PFSK-1 (cell line): ENCODE measurements at regions not wholly inside any gene's neighbourhood (a gene's known extent, or its start where the extent isn't known, plus 50 kb on each side); places are given as distances from the start of the nearest gene placed in this dataset.

ENCODE experiments used
- FOXP2 ChIP-seq: optimal IDR thresholded peaks from 2 replicates; pipeline ENCODE3; 2011; ENCODE audit warnings: borderline replicate concordance, control low read depth, inconsistent platforms; ENCODE audit not compliant: insufficient read depth; ENCODE audit errors: extremely low read length, extremely low read depth
- POLR2AphosphoS5 ChIP-seq: IDR thresholded peaks from 2 replicates; pipeline ENCODE4 v1.6.1; 2012; ENCODE audit warnings: low read depth, mild to moderate bottlenecking, control low read depth, low read length, moderate library complexity
- SIN3A ChIP-seq: IDR thresholded peaks from 2 replicates; pipeline ENCODE4 v1.6.1; 2012; ENCODE audit warnings: mild to moderate bottlenecking, low read length, moderate library complexity, borderline replicate concordance; ENCODE audit not compliant: insufficient read depth
- TAF1 ChIP-seq: IDR thresholded peaks from 2 replicates; pipeline ENCODE4 v1.6.1; 2012; ENCODE audit warnings: low read length, control low read depth, borderline replicate concordance; ENCODE audit not compliant: insufficient read depth
- TF ChIP-seq, protein P1 (sequence below), 2 experiments: IDR thresholded peaks; 2 replicates each; pipeline versions ENCODE4 v1.6.1 to v1.8.0; 2011 to 2012; ENCODE audit warnings: low read depth in 2 of 2, low read length in 2 of 2, control low read depth in 1 of 2, inconsistent platforms in 1 of 2, mild to moderate bottlenecking in 1 of 2, moderate library complexity in 1 of 2; ENCODE audit not compliant: insufficient read depth in 1 of 2

DNA sequence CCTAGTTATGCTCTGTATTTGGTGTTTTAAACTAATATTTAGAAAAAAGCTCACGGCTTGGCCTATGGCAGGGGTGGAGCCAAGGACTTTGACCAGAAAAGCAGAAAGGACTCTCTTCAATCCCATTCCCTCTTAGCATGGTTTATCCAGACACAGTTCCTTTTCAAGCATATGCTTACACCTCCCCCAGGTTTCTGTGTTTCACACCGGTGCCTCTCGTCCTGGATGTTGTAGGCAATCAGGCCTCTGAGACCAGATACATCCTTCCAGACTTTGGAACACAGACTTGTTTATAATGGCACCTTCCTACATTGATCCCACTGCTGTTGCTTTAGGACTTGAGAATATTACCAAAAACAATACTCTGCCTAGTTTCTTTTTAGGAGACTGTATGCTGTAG, 440.5 kb upstream of the ARPP21 start:
- TF ChIP-seq SIN3A (no peak), POLR2AphosphoS5 (no peak), TAF1 (no peak), FOXP2 (no peak)
- TF ChIP-seq, protein P1, sequence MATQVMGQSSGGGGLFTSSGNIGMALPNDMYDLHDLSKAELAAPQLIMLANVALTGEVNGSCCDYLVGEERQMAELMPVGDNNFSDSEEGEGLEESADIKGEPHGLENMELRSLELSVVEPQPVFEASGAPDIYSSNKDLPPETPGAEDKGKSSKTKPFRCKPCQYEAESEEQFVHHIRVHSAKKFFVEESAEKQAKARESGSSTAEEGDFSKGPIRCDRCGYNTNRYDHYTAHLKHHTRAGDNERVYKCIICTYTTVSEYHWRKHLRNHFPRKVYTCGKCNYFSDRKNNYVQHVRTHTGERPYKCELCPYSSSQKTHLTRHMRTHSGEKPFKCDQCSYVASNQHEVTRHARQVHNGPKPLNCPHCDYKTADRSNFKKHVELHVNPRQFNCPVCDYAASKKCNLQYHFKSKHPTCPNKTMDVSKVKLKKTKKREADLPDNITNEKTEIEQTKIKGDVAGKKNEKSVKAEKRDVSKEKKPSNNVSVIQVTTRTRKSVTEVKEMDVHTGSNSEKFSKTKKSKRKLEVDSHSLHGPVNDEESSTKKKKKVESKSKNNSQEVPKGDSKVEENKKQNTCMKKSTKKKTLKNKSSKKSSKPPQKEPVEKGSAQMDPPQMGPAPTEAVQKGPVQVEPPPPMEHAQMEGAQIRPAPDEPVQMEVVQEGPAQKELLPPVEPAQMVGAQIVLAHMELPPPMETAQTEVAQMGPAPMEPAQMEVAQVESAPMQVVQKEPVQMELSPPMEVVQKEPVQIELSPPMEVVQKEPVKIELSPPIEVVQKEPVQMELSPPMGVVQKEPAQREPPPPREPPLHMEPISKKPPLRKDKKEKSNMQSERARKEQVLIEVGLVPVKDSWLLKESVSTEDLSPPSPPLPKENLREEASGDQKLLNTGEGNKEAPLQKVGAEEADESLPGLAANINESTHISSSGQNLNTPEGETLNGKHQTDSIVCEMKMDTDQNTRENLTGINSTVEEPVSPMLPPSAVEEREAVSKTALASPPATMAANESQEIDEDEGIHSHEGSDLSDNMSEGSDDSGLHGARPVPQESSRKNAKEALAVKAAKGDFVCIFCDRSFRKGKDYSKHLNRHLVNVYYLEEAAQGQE (IDR thresholded peaks at IDR 0.05; ENCODE audit: insufficient read depth in 1 of 2, low read depth in 2 of 2, low read length in 2 of 2) = no peak

DNA sequence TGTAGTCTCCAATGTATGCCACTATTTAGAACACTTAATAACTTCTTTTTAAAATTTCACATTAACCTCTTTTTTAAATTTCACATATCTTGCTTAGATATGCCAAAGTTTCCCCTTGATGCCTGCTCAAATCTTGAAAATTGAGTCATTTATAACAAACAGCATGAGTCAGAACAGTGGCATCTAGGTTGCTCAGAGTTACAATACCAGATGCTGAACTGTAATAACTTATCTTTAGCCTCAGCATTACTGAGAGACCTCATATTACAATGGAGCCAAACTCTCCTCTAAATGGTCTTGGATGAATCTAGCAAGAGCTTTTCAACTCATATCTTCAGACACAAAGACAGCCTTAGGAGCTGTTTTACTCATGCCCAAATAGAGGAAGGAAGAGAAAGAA, 439.3 kb upstream of the ARPP21 start:
- TF ChIP-seq FOXP2 (no peak), POLR2AphosphoS5 (no peak), SIN3A (no peak), TAF1 (no peak)
- TF ChIP-seq, protein P1 (IDR thresholded peaks at IDR 0.05; ENCODE audit: insufficient read depth in 1 of 2, low read depth in 2 of 2, low read length in 2 of 2) = no peak

DNA sequence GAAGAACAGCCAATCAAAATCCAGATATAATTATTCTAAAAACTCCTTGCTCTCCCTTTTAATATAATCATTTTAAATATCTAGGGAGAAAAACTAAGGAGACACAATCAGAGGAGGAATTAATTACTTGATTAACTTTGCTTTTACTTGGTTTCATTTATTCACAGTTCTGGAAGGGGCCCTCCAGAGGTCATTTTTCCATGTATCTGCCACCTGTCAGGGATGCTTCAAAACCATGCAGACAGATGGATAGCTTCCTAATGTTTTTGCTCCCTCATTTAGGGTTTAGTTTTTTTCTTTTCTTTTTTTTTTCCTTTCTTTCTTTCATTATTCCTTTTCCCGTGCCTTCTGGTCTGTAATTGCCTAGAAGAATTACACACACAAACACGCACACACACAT, 438.1 kb upstream of the ARPP21 start:
- TF ChIP-seq, protein P1 (IDR thresholded peaks at IDR 0.05; ENCODE audit: insufficient read depth in 1 of 2, low read depth in 2 of 2, low read length in 2 of 2) = no peak
- TF ChIP-seq TAF1 (no peak), POLR2AphosphoS5 (no peak), SIN3A (no peak), FOXP2 (no peak)

DNA sequence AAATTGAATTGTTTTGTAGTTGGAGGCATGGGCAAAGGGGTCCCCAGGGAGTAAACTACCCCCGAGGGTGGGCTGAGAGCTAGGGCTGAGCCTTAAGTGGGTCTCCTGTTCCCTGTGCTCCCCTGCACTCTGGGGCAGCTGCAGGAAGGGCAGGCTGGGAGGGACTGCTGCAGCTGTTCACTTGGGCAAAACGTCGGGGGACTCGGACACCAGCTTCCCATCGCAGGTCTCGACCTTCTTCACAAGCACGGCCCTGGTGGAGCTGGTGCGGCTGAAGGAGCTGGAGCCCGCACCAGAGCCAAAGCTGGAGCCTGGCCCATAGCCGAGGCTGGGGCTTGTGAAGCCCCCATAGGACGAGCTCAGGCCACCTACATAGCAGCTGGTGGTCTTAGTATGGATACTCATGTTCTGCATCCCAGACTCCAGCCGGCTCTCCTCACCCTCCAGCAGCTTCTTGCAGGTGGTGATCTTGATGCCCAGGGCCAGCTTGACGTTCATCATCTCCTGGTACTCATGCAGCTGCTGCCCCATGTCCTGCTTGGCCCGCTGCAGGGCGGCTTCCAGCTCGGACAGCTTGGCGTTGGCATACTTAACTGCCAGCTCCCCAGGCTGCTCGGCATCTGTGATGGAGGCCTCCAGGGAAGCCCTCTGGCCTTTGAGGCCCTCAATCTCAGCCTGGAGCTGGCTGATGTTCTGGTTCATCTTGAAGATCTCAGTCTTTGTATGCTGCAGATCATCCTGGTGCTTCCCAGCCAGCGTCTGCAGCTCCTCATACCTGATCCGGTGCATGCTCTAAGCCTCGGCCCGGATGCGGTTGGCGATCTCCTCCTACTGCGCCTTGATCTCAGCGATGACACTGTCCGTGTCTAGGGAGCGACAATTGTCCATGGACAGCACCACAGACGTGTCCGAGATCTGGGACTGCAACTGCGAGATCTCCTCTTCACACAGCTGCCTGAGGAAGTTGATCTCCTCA, 423.5 kb upstream of the ARPP21 start:
- TF ChIP-seq TAF1 (no peak), SIN3A (no peak), FOXP2 (no peak), POLR2AphosphoS5 (no peak)
- TF ChIP-seq, protein P1 (IDR thresholded peaks at IDR 0.05; ENCODE audit: insufficient read depth in 1 of 2, low read depth in 2 of 2, low read length in 2 of 2) = no peak
